ENCODE measurements at regions not wholly inside any gene's neighbourhood (a gene's known extent, or its start where the extent isn't known, plus 50 kb on each side); places are given as distances from the start of the nearest gene placed in this dataset.

- no peak for DNase-seq (ENCODE audit: low spot score)
Measured at GRCh38 chr5:54769746-54770145, 215.6 kb downstream of the ESM1 start.

DNA sequence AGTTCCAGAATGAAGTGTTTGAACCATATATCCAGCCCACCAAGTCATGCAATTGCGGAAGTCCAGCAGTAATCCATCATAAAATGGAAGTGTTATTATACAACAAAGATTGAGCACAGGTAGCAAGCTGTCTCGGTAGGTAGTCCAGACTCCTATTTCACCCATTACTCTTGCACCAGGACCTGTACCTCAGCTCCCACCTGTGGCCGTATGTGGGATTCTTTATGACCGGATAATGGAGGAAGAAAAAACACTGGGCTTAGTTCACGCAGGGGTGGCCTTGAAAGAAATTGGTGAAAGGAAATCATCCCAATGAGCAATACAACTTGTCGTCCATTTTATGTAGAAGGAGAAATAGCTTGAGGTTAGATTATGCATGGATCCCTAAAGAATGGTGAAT lies 216.3 kb downstream of the ESM1 start:
- DNase-seq (ENCODE audit: low spot score) = no peak

- DNase-seq (ENCODE audit: low spot score) = no peak
Measured at GRCh38 chr5:54766748-54767147, 218.6 kb downstream of the ESM1 start.

DNA sequence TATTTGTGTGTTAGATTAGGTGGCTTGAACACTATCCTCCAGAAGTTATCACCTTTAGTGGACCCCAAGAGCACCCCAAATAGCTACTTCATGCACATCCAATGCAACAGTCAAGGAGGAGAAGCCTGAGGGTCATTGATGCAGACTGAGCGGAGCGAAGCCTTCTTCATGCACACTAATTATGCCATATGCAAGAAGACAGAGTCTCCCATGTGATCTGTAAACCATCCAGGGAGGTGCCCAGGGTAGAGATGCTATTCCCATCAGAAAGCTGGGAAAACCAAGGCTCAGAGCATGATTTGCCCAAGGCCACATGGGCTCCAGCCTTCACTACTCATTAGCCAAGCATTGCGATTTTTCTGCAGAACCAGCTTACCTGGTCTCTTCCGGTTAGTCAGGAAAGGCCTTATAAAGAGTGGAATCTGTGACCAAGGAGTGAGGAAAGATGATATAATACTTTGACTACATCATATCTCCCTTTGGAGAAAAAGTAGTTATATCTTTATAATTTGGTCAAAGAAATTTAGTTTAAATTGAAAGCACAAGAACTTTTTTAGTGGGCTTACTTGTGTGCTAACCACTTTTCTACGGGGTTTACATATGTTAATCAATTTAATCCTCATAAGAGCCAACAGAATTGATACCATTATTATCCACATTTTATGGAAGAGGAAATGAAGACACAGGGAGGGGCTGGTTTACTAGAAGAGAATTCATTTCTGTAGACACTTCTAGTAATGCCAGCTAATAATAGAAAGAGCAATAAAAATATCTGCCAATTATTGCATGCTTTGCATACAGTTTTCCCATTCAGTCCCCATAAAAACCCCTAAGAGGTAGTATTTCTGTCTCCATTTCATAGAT lies 220.0 kb downstream of the ESM1 start:
- no peak for DNase-seq (ENCODE audit: low spot score)

DNA sequence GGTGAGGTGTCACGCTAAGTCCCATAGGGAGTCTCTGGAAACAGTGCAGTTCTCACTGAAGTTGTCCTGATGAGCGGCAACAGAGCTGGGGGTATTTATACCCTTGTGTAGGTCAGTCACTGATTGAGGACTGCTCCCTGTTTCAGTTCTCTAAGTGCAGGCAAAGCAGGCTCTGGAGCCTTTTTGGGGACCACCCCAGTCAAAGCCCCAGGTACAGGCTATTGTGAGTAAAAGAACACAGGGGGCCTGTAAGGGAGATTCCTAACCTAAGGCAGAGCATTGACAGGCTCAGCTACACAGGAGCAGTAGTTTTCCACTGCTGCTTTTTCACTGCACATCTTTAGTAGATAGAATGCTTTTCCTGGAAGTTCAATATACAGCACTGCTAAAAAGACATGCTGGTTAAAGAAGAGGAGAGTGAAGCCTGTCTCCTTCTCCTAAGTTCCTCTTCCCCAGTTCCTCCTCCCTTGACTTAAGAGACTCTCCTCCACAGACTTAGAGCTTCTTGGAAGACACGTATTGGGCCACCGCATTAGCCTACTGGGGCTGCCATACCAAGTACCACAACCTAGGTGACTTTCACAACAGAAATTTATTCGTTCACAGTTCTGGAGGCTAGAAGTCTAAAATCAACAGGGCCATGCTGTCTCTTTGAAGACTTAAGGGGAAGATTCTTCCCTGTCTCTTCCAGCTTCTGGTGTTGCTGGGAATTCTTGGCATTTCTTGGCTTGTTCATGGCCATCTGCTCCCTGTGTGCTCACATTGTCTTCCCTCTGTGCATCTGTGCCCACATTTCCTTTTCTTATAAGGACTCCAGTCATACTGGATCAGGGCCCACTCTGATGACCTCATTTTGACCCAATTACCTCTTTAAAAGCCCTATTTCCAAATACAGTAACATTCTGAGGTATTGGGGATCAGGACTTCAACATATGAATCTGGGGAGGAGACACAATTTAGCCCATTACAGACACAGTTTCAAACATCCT lies 221.0 kb downstream of the ESM1 start:
- DNase-seq (ENCODE audit: low spot score) = no peak

GRCh38 chr5:54761213-54761701 lies 224.1 kb downstream of the ESM1 start:
- no peak for DNase-seq (ENCODE audit: low spot score)

GRCh38 chr5:54760182-54760935 lies 225.0 kb downstream of the ESM1 start:
- DNase-seq (ENCODE audit: low spot score) = no peak

GRCh38 chr5:54758038-54758437 lies 227.4 kb downstream of the ESM1 start:
- no peak for DNase-seq (ENCODE audit: low spot score)

GRCh38 chr5:54757541-54757940 lies 227.9 kb downstream of the ESM1 start:
- no peak for DNase-seq (ENCODE audit: low spot score)

- no peak for DNase-seq (ENCODE audit: low spot score)
Measured at GRCh38 chr5:54756796-54757402, 228.5 kb downstream of the ESM1 start.

DNA sequence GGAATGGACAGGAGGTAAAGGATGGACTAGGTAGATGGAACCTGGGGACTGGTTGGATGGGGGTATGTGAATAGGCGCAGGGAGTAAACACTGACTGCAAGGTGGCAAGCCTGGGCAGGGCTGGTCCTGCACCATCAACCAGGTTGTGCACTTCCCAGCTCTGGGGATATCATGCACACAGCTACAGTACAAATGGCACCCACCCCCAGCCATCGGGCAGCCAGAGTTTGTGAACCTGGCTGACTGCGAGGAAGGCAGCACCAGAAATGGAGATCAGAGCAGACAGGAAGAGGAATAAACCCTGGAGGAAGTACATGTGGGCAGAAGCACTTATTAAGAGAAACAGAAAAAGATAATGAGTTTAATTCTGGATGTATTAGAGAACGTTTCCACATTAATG lies 229.1 kb downstream of the ESM1 start:
- DNase-seq (ENCODE audit: low spot score) = no peak

GRCh38 chr5:54754878-54755277 lies 230.5 kb downstream of the ESM1 start:
- DNase-seq (ENCODE audit: low spot score) = no peak

DNA sequence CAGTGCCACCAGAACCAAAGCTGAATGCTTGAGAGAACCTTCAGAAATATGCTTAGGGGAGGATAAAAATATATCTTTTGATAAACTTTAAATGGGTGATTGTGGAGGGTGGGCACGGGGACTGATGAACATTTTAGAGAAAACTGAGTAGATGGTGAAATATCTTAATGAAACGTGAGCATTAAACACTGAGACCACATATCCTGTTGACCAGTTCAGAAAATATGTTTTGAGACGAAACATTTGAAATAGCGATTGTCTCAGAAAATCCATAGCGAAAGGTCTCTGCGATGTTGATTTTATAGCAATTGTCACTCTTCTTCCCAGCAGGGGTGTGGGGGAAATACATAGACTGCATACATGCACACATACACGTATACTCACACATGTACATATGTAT lies 231.0 kb downstream of the ESM1 start:
- no peak for DNase-seq (ENCODE audit: low spot score)

DNA sequence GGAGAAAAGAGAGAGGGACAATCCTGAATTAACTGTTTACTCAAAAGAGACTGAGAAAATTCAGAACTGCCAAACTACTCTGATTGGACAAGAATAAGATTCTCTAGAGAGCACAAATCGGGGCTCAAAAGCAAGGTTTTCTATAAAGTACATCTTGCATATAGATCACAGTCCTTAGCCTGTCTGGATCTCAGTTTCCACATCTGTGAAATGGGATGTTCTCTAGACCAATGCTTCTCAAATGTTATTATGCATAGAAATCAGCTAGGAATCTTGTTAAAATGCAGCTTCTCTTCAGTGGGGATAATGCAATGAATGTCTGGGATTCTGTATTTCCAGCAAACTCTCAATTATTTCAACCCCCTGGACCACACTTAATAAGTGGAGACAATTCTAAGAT lies 231.6 kb downstream of the ESM1 start:
- no peak for DNase-seq (ENCODE audit: low spot score)

DNA sequence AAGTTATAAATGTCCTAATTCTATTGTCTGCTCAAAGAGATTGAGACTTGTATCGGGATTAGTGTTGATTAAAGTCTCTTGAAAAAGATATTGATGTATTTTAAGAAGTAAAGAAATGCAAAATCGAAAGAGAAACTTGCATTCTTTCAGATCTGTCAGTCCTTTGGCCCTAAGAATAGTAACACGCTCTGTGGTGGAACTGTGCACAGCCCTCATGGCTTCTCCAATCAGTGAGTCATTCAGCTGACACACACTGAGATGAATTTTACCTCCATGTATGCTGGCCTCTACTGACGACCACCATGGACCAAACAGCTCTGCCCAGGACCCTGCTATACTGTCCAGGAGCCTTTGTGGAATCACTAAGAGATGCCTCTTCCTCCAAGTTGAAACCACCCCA lies 232.4 kb downstream of the ESM1 start:
- no peak for DNase-seq (ENCODE audit: low spot score)

GRCh38 chr5:54748527-54748926 lies 231.0 kb downstream of the SNX18 start:
- no peak for DNase-seq (ENCODE audit: low spot score)

GRCh38 chr5:54746777-54747398 lies 229.3 kb downstream of the SNX18 start:
- no peak for DNase-seq (ENCODE audit: low spot score)

DNA sequence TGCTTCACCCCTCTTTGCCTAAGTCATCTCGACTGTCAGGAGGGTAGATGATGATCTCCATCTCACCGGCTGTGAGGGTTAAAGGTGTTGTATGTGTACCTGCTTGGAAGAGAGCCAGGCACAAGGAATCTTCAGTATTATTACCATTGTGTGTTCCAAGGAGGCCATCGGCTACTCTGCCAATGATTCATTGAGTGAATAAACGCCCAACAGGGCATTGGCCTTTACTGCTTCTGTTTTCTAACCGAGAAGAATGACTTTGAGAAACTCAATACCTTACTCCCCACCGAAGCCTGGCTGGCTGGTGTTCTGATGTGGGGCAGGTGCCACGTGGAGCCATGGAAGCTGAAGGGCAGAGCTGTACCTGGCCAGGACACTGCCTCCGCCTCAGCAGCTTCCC lies 228.8 kb downstream of the SNX18 start:
- no peak for DNase-seq (ENCODE audit: low spot score)

DNA sequence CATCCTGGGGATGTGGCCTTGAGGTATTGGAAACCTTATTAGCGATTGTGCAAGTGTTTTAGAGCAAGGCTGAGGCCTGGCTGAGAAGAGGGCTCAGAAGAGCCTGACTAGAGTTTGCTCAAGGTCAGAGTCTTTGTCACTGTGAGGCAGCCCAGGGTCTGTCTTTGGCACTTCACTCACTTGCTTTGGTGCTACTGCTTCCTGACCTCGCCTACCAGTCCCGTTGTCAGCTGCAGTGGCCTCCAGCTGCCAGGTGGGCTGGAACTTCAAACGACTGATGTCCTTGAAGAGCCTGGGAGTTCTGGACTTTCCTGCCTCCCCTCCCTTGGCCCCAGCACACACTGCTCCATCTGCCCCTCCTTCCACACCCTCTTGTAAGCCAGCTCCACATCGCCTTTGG lies 228.0 kb downstream of the SNX18 start:
- no peak for DNase-seq (ENCODE audit: low spot score)

DNA sequence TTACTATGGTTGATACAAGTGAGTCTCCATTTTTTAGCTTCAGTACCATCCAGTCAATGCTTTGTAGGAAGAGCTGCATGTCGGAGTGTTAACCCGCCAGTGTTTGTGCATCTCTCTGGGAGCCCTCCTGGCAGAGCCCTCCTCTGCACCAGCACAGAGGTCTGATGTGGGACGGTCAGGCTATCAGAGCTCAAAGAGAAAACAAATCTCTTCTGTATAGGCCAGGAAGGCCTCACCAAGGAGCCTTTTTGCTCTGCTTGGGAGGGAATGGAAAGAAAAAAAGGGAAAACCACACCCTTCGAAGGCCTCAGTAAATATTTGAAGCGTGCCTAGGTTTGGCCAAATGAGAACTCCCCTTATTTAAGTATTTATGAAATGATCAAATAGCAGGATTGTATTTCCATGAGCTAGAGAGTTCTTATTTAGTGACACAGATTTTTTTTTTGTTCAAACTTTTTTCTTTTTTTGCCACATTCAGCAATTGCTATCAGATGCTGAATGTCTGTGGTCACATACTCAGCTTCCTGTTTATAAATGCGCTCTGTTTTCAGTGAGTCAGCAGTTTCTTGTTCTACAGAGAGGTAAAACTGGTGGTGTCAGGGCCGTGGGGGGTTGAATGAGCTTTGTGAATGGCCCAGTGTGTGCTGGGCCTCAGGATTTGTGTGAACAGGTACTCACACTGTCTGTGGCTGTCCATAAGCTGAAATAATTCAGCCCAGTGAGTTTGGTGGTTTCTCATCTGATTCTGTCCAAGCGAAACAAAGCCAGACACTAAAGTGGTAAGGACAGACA lies 226.6 kb downstream of the SNX18 start:
- DNase-seq (ENCODE audit: low spot score) = no peak

Measured in D341Med (cell line).